Erythroblast (primary cell): ENCODE measurements at regions not wholly inside any gene's neighbourhood (a gene's known extent, or its start where the extent isn't known, plus 50 kb on each side); places are given as distances from the start of the nearest gene placed in this dataset.

Experiments
- GATA1 ChIP-seq: IDR thresholded peaks from 2 replicates; pipeline ENCODE4 v1.6.1; 2011; ENCODE audit warnings: low read depth, mild to moderate bottlenecking, control low read depth, low read length, moderate library complexity
- POLR2A ChIP-seq: IDR thresholded peaks from 2 replicates; pipeline ENCODE4 v1.6.1; 2011; ENCODE audit warnings: mild to moderate bottlenecking, low read length

- TF ChIP-seq POLR2A (no peak), GATA1 (no peak)
Measured at GRCh38 chrX:8851231-8851886, 50.2 kb upstream of the FAM9A start.
